ENCODE measurements at regions not wholly inside any gene's neighbourhood (a gene's known extent, or its start where the extent isn't known, plus 50 kb on each side); places are given as distances from the start of the nearest gene placed in this dataset.

DNA sequence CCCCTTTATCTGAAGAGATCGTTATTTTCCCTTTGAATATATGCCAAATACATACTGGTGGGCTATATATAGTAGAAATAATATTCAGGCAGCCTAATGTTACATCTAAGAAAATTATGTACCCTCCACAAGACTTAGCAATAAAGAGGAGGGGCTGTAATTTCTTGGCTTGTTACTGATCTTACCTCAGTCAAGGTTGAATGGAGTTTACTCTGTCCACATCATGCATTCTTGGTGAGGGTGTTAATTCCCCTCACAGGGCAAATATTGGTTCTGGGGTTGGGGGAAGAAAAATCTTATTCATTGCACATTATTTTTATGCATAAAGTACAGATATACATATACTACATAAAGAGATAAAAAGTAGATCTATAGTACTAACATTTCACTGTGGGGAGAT lies 145.8 kb upstream of the ANK3 start:
- intact Hi-C loops (cut with DNase I): no loop called here
- no peak for ATAC-seq
- Histone ChIP-seq H3K4me1 (no peaks in the 10 kb centered on the region), H3K36me3 (no peaks in the 10 kb centered on the region), H3K9me3 (no peaks in the 10 kb centered on the region), H3K4me3 (no peak overlapping the region), H3K27ac (no peak overlapping the region), H3K27me3 (no peaks in the 10 kb centered on the region)
- no peak for DNase-seq
- TF ChIP-seq, protein P1, sequence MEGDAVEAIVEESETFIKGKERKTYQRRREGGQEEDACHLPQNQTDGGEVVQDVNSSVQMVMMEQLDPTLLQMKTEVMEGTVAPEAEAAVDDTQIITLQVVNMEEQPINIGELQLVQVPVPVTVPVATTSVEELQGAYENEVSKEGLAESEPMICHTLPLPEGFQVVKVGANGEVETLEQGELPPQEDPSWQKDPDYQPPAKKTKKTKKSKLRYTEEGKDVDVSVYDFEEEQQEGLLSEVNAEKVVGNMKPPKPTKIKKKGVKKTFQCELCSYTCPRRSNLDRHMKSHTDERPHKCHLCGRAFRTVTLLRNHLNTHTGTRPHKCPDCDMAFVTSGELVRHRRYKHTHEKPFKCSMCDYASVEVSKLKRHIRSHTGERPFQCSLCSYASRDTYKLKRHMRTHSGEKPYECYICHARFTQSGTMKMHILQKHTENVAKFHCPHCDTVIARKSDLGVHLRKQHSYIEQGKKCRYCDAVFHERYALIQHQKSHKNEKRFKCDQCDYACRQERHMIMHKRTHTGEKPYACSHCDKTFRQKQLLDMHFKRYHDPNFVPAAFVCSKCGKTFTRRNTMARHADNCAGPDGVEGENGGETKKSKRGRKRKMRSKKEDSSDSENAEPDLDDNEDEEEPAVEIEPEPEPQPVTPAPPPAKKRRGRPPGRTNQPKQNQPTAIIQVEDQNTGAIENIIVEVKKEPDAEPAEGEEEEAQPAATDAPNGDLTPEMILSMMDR (IDR thresholded peaks at IDR 0.05): no peak

DNA sequence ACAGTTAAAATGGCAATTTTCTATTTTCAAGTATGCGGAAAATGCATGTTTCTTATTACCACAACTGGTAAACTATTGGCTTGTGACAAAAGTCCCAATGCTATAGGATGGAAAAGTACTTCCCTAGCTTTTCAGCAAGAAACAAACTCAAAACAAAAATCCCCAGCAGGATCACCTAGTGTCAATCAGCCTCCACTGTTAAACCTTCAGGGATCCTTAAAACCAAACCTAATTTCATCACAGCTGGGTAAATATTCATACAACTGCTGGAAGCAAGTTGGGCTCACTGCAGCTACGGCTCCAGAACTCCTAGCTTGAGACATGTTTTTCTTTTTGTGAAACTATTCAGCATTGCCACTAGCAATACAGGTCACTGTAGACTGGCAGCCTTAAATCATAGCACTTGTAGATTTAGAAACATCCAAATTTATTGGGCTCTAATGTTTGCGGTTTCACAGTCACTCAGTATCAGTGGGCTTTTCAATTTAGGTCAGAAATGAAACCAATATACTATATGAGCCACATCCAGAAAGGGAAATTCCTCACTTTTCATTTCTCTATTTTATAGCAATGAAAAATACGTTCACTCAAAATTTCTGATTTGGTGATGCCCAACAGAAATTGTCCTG lies 145.2 kb upstream of the ANK3 start:
- Histone ChIP-seq H3K27ac (no peak overlapping the region), H3K4me1 (no peaks in the 10 kb centered on the region), H3K4me3 (no peak overlapping the region), H3K9me3 (no peaks in the 10 kb centered on the region), H3K27me3 (no peaks in the 10 kb centered on the region), H3K36me3 (no peaks in the 10 kb centered on the region)
- no peak for DNase-seq
- TF ChIP-seq, protein P1 (IDR thresholded peaks at IDR 0.05): no peak
- intact Hi-C loops (cut with DNase I): no loop called here
- ATAC-seq: no peak

DNA sequence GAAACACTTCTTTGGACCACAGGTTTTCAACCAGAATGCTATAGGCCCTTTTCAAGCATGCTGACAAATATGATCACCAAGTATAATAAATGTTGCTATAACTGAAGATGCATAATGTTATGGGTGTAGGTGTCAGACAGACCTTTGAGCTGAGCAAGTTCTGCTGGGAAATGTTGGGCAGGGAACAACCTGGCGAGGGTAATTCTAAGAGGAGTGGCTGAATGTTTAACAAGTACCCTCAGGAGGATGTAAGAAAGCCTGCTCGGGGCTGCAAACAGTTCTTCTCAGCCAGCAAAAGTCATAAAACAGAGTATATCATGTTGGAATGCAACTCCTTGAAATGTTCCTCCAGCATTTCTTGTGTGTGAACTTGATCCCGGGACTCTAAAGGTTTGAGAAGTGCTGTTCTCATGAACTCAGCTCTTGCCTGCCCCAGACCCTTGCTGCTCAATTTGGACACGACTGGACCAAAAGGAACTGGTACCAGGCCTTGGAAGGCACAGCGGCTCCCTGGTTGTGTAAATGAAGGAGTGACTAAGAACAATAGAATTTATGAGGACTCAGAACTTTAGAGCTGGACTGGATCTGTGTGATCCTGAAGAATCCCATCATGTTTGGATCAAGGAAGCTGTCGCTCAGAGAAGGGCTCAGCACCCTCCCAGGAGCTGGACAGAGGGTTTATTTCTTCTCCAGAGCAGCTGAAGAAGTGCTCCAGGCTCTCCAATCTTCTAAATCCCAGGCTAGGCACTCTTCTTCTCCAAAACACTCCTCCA lies 143.2 kb upstream of the ANK3 start:
- intact Hi-C loops (cut with DNase I): no loop called here
- DNase-seq (no peak), ATAC-seq (no peak)
- H3K4me3 ChIP-seq: no peak overlapping the region
- no peaks in the 10 kb centered on the region for H3K9me3 ChIP-seq
- no peaks in the 10 kb centered on the region for H3K27me3 ChIP-seq
- H3K36me3 ChIP-seq: no peaks in the 10 kb centered on the region
- H3K4me1 ChIP-seq: no peaks in the 10 kb centered on the region
- TF ChIP-seq, protein P1 (IDR thresholded peaks at IDR 0.05): no peak
- H3K27ac ChIP-seq: no peak overlapping the region

DNA sequence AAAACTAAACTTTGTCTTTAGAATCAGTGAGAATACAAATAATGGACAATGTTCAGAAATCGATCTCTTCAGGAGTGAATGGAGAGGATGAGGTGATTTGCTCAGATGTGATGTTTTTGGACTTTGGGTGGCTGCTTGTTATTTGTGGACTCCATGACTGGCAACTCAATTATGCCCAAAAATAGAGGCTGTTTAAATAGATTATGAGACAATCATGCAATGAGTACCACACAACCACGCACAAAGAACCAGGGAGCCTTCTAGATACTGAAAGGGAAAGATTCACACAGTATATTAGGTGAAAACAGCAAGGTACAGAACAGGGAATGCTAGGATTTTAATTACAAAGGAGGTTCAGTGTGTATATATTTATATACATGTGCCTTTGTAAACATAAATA lies 141.3 kb upstream of the ANK3 start:
- DNase-seq (no peak), ATAC-seq (no peak)
- intact Hi-C loops (cut with DNase I): no loop called here
- Histone ChIP-seq H3K4me1 (no peaks in the 10 kb centered on the region), H3K4me3 (no peak overlapping the region), H3K36me3 (no peaks in the 10 kb centered on the region), H3K9me3 (no peaks in the 10 kb centered on the region), H3K27me3 (no peaks in the 10 kb centered on the region), H3K27ac (no peak overlapping the region)
- TF ChIP-seq, protein P1 (IDR thresholded peaks at IDR 0.05): no peak

DNA sequence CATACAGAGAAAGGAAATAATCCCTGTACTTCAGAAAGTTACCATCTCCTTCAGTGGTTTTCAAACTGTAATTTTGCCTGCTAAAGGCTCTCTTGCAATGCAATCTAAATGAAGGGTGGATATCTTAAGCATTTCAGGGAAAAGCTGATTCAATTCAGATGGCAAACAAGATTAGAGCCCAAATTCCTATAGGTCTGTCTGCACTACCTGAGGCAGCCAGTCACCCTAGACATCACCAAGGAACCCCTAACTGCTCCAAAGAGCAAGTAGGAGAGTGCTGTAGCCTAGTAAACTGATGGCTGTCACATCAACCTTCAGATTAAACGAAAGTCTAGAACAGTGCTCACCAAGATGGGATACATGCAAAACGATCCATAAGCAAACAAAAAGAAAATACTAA lies 138.0 kb upstream of the ANK3 start:
- no peak overlapping the region for H3K4me3 ChIP-seq
- H3K27ac ChIP-seq: no peak overlapping the region
- no peak for ATAC-seq
- no peaks in the 10 kb centered on the region for H3K36me3 ChIP-seq
- H3K9me3 ChIP-seq: no peaks in the 10 kb centered on the region
- H3K27me3 ChIP-seq: no peaks in the 10 kb centered on the region
- no peak for DNase-seq
- intact Hi-C loops (cut with DNase I): no loop called here
- H3K4me1 ChIP-seq: no peaks in the 10 kb centered on the region
- TF ChIP-seq, protein P1 (IDR thresholded peaks at IDR 0.05): no peak
